Osteocyte (in vitro differentiated cells): ENCODE measurements at regions not wholly inside any gene's neighbourhood (a gene's known extent, or its start where the extent isn't known, plus 50 kb on each side); places are given as distances from the start of the nearest gene placed in this dataset.
"Not testable (repeated sequence)": the region's sequence is repeated elsewhere in the genome, so short reads cannot be mapped to it uniquely, and the experiment has no call there.

ENCODE experiments used
- DNase-seq: peaks from one replicate; pipeline ENCODE4 v3.0.0; 2021; ENCODE audit warnings: mixed read lengths; ENCODE audit not compliant: unreplicated experiment; ENCODE audit errors: extremely low spot score
- H3K27ac Mint-ChIP-seq: one replicate; pipeline ENCODE4 v1.8.0; 2021; ENCODE audit warnings: mild to moderate bottlenecking, mixed read lengths; ENCODE audit not compliant: unreplicated experiment
- H3K27me3 Mint-ChIP-seq: one replicate; pipeline ENCODE4 v1.8.0; 2021; ENCODE audit warnings: mixed read lengths; ENCODE audit not compliant: unreplicated experiment
- H3K36me3 Mint-ChIP-seq: one replicate; pipeline ENCODE4 v1.8.0; 2021; ENCODE audit warnings: mixed read lengths; ENCODE audit not compliant: unreplicated experiment
- H3K4me1 Mint-ChIP-seq: one replicate; pipeline ENCODE4 v1.8.0; 2021; ENCODE audit warnings: mixed read lengths; ENCODE audit not compliant: unreplicated experiment
- H3K4me3 Mint-ChIP-seq: one replicate; pipeline ENCODE4 v1.8.0; 2021; ENCODE audit warnings: mild to moderate bottlenecking, moderate library complexity, mixed read lengths; ENCODE audit not compliant: unreplicated experiment
- H3K9me3 Mint-ChIP-seq: one replicate; pipeline ENCODE4 v1.8.0; 2021; ENCODE audit warnings: mixed read lengths; ENCODE audit not compliant: unreplicated experiment
- CTCF ChIP-seq: fragments of 200-600 bp; sonication (generic); IDR thresholded peaks from 2 replicates; pipeline ENCODE4 v1.5.0; 2021; ENCODE audit warnings: antibody characterized with exemption, mild to moderate bottlenecking, moderate library complexity

- H3K36me3 Mint-ChIP-seq = peaks cover 12% of the 10 kb centered on the region
- no peak overlapping the region for H3K4me3 Mint-ChIP-seq
- H3K9me3 Mint-ChIP-seq = peaks cover 26% of the 10 kb centered on the region
- H3K27me3 Mint-ChIP-seq = no peaks in the 10 kb centered on the region
- H3K4me1 Mint-ChIP-seq = peaks cover 17% of the 10 kb centered on the region
- H3K27ac Mint-ChIP-seq = no peak overlapping the region
- no peak for TF ChIP-seq CTCF
- no peak for DNase-seq
Measured at GRCh38 chr5:126027149-126027548, 396.1 kb upstream of the GRAMD2B start.

GRCh38 chr5:126027652-126028051 is 395.6 kb upstream of the GRAMD2B start:
- Mint-ChIP-seq H3K36me3 (peaks cover 12% of the 10 kb centered on the region), H3K27me3 (no peaks in the 10 kb centered on the region)

GRCh38 chr5:126028336-126028735 is 394.9 kb upstream of the GRAMD2B start:
- peaks cover 18% of the 10 kb centered on the region for H3K4me1 Mint-ChIP-seq
- no peak overlapping the region for H3K27ac Mint-ChIP-seq
- peaks cover 12% of the 10 kb centered on the region for H3K36me3 Mint-ChIP-seq
- peaks cover 26% of the 10 kb centered on the region for H3K9me3 Mint-ChIP-seq
- no peak for TF ChIP-seq CTCF
- no peak overlapping the region for H3K4me3 Mint-ChIP-seq
- no peak for DNase-seq
- no peaks in the 10 kb centered on the region for H3K27me3 Mint-ChIP-seq

More at GRCh38 chr5:126027652-126028051, 395.6 kb upstream of the GRAMD2B start:
- H3K4me3 Mint-ChIP-seq = no peak overlapping the region
- H3K4me1 Mint-ChIP-seq = peaks cover 18% of the 10 kb centered on the region
- TF ChIP-seq CTCF = no peak
- H3K27ac Mint-ChIP-seq = no peak overlapping the region
- H3K9me3 Mint-ChIP-seq = peaks cover 26% of the 10 kb centered on the region
- DNase-seq = no peak

GRCh38 chr5:126029282-126029681 is 393.9 kb upstream of the GRAMD2B start:
- not testable (repeated sequence) for H3K27me3 Mint-ChIP-seq, H3K27ac Mint-ChIP-seq, H3K4me3 Mint-ChIP-seq, DNase-seq
- Mint-ChIP-seq H3K36me3 (peaks cover 12% of the 10 kb centered on the region), H3K4me1 (peaks cover 11% of the 10 kb centered on the region), H3K9me3 (peaks cover 26% of the 10 kb centered on the region)

GRCh38 chr5:126030698-126031097 is 392.5 kb upstream of the GRAMD2B start:
- H3K27me3 Mint-ChIP-seq = peaks cover 2% of the 10 kb centered on the region
- TF ChIP-seq CTCF = no peak
- DNase-seq = no peak
- no peak overlapping the region for H3K4me3 Mint-ChIP-seq
- peaks cover 26% of the 10 kb centered on the region for H3K9me3 Mint-ChIP-seq
- no peak overlapping the region for H3K27ac Mint-ChIP-seq
- peaks cover 12% of the 10 kb centered on the region for H3K36me3 Mint-ChIP-seq
- peaks cover 7% of the 10 kb centered on the region for H3K4me1 Mint-ChIP-seq
